GM19025 (cell line): ENCODE measurements at regions not wholly inside any gene's neighbourhood (a gene's known extent, or its start where the extent isn't known, plus 50 kb on each side); places are given as distances from the start of the nearest gene placed in this dataset.

Experiments used
- ATAC-seq: cut with Tn5 transposase; IDR thresholded peaks from one replicate; pipeline ENCODE4 v1.9.1; 2021; ENCODE audit warnings: mild to moderate bottlenecking, low read depth, moderate library complexity; ENCODE audit not compliant: unreplicated experiment

DNA sequence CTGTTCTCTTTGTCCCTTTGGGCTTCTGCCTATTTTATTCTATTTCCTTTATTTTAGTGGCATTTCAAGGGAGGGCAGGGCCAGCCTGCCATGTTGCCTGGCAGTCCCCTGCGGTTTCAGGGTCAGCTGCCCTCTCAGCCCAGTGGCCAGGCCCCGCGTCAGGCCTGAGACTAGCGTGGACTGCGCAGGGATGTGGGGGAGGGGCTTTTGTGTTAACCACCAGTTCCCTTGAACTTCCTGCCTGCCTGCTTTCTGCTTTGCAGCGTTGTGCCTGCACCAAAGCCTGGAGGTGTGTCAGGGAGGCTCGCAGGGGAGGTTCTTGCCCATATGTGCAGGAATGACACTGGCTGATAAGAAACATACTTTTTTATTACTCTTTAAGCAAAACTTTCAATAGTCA, 157.6 kb downstream of the SLC35B3 start:
- ATAC-seq: no peak

DNA sequence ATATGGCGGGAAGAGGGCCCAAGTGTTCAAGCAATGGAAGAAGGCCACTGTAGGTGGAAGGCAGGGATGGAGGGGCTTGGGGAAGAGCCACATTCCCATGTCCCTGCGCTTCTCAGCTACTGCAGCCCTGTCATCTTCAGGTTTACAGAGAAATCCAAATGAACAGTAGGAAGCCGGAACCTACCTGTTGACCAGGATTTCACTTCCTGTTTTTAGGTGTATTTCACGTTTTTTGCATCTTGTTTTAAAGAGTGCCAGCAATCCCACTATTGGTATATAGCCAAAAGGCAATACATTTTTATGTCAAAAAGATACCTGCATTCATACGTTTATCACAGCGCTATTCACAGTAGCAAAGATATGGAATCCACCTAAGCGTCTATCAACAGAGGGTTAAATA, 159.2 kb downstream of the SLC35B3 start:
- no peak for ATAC-seq

DNA sequence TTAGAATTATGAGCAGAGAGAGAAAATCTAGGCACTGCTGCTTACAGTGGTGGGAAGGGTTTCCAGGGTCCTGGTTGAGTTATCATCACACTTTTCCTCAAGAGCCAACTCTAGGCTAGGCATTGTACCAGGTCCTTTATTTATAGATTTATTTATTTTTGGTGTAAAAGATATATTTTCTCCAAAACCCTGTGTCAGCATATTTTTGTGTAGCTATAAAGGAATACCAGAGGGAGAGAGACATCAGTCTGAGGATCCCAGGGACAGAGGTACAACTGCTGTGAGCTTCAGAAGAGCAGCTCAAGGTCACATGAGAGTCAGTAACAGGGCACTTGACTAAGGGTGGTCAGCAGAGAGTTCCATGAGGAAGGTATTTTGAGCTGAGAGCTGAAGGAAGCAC, 159.7 kb downstream of the SLC35B3 start:
- no peak for ATAC-seq

DNA sequence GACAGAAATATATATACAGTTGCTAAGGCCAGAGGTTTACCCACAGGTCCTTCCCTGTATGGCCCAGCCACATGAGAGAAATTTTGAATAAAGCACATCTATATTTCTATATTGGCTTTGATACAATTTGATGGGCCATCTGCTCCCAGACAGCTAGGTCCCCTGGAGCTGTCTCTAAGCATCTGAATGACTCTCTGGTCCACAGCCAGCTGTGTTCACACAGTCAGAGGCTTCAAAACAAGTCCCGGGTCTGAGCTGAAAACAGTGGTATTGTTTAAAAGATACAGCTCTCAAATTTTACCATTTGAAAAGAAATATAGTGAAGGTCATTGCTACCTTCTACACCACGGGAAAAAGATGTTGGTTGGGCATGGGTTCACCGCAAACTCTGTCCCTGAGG, 161.1 kb downstream of the SLC35B3 start:
- no peak for ATAC-seq

DNA sequence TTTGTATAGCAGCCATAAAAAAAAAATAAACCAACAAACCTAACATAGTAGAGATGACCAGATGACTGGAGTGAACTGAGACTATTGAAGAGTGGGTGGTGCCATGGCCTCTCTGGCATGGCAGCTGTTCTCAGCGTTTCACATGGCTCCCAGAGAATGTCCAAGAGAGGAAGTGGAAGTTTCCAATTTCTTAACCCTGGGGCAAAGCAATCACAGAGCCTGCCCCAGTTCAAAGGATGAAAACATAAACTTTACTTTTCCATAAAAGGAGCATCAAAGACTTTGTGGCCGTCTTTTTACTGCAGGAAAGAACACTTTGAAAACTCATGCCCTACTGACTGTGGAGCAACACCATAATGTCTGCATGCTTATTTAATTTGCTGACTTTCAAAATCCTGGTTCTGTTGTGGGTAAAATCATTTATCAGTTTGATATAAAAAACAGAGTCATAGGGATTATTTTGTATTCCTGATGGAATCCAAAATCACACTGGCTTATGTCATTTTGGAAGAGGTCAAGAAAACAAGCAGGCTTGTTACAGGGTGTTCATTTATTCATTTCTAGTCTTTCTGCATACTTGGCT, 165.4 kb downstream of the SLC35B3 start:
- no peak for ATAC-seq

DNA sequence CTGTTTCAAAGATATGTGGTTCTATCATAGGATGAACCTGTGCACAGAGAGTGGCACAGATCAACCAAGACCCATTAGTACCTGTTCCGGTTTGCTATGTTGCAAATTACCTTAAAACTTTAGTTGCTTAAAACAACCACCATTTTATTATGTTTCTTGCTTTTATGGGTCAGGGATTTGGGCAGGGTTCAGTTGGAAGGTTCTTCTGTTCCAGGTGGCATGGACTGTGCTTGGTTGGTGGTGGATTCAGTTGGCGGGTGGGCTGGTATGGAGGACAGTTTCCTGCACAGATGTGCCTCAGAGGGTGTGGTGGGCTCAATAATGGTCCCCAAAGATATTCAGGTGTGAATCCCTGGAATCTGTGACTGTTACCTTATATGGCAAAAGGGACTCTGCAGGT, 166.3 kb downstream of the SLC35B3 start:
- no peak for ATAC-seq

DNA sequence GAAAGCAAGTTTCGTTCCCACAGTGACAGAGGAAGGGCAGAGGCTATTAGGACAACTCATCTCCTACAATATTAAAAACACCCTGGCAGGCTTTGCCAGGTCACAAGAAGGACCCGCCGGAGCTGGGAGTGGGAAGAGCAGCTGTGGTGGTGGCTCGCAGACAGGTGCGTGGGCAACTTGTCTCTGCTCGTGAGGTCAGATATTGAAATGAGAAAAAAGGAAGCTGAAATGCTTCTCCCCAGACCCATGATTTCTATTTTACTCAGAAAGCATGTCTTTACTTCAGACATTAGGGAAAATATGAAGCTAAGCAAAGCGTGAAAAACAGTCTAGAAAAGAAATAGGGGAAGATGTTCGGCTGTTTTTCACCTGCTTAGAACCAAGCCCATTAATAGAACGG, 166.3 kb upstream of the EEF1E1 start:
- ATAC-seq: no peak

DNA sequence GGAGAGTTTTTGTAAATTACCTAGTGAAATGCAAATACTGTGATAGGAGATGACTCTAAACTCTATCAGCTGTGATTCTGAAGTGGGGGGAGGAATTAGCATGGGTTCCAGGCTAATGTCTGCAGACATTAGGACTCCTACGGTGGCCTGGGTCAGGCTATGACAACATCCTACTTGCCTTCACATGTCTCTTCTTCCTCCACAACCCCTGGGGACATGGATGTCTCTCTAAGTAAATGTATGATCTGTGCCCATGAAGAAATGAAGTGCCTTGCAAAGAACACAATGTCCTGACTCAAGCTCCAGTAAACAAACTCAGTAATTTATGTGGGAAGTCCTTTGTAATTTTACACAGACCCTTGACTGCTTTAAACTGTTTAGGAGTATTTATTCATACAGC, 165.8 kb upstream of the EEF1E1 start:
- no peak for ATAC-seq

DNA sequence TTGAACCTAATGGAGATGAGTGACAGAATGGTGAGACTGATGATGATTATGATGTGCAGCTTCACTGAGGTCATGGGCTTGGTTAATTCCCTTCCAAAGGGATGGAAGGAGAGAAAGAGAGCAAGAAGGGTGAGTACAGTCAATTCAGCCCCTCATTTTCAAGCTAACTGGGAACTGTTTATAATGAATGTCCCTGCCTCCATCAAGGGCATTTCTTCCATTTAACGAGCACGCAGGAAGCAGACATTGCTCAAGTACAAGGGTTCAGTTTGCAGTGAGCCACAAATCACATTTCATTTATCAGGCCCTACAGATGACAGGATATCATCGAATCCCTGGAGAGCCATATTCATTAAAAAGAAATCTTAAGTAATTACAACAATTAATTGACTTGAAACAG, 158.3 kb upstream of the EEF1E1 start:
- no peak for ATAC-seq

DNA sequence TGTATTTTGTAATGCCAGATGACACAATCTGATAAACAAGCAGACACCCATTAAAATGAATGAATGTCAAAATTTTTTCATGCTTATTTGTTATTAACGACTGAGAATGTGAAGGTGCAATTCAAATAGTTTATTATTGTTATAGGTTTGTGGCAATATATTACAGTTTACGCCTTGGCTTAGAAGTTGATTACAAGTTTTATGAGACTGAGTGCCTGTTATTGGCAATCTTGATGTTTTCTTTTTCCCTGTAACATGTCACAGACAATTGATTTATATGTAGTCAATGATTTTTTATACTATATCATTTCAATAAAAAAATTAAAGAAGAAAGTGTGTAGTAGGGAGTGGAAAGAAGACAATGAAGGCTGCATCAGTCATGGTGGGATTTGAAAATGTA, 144.1 kb upstream of the EEF1E1 start:
- ATAC-seq: no peak

DNA sequence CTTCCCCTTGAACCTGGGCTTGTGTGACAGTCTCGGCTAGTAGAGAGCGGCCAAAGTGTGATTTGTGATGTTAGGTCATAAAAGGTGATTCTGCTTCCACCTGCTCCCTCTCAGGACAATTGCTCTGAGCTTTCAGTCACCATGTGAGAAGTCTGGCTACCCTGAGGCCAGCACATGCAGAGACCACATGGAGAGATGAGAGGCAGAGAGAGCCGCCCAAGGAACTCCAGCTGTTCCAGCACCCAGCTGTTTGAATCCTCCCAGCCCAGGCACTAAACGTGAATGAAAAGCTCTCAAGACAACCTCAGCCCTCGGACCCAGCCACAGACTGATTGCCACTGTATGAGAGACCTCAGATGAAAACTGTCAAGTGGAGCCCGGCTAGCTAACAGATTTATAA, 143.4 kb upstream of the EEF1E1 start:
- ATAC-seq: no peak

DNA sequence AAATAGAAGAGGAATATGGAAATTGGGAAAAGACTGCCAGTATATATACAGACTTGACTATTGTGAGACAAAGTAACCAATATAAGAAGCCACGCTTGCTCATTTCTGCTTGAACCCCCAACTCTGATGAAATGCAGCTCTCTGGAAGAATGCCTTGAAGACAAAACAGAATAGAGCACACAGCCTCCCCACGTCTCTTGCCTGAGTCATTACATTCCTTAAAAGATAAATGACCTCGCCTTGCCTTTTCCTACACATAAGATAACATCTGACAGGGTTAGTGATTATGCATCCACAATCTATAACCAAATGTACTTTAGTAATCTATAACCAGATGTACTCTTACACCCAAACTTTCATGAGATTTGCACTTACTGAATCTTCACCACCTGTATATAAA, 141.1 kb upstream of the EEF1E1 start:
- ATAC-seq: no peak

DNA sequence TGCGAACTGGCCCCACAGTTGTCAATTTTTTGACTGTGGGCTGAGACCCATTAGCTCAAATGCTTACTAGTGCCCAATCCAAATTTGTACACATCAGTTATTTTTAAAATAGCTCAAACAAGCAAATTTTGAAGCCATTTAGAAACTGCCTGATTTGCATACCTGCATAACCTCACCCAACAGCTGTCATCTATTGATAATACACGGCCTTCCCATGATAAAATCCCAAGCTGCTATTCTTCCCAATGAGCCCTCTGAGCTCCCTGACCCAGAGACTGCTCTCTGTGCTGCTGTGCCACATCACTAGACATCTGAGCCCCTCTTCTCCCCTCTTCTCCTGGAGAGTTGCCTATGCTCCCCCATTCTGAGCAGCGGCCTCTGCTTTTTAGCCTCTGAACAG, 140.5 kb upstream of the EEF1E1 start:
- no peak for ATAC-seq

DNA sequence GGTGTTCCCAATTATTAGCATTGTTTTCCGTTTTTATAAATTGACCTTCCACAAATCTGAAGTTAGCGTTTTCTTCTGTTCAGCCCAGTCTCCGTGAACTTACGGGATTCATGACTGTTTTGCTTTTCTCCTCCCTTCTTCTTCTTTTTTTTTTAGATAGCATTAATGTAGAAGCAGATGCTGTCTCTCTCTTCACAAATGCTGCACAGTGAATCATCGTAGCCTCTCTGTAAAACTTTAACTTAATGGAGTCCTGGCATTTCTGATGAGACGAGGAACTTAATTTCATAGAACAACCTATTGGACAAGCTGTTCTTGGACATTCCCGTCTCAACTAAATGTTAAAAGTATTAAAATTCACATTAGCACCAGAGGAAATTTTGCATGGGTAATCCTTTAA, 138.0 kb upstream of the EEF1E1 start:
- ATAC-seq: no peak

DNA sequence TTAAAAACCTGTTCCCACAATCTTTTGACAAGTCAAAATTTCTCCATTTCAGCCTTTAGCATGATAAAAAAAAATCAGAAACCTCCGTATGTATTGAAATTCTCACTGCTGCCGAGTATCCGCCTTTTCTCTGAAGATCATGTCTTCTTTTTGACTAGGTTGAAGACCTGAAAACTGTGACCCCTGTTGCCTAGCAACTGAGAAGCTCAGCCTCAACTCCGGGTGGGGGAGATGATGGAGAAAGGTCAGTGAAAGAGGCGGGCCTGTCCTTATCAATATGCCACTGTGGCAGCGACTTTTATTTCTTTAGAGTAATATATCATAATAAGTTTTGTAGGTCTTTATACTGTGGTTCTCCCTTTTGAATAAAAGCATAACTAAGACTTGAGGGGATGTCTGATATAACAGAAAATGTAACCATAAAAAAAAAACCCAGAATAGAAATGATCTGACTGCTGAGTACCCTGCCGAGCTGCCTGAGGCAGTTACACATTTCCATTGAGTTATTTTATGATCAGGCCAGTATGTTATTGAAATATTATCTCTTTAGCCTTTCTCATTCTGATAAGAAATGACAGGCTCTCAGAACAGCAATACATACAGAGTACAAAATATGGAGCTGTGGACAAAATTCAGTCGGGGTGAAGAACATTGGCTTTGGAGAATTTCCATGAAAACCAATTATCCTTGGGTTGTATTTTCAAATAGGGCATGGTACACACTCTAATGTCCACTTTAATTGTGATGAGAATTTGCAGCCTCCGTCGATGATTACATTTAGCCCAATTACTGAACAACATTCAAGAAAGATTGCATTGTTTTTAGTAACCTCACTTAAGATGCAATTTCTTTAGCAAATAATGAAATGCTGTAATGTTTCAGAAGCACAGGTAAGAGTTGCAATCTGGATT, 136.7 kb upstream of the EEF1E1 start:
- no peak for ATAC-seq

DNA sequence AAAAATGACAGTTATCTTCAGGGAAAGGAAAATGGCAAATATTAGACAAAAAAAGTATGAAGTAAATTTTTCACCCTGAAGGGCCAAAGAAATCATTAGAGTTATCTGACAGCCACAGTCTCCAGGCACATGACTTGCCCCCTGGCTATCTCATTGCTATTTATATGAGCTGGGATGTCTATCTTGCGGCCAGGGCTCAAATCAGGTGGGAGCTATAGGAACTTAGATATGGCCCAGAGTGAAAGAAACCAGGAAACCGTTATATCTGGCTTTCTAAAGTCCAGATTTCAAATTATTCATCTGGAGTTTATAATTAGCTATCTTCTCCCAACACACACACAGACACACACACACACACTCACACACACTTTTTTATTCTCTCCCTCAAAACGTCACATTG, 135.3 kb upstream of the EEF1E1 start:
- ATAC-seq: no peak

DNA sequence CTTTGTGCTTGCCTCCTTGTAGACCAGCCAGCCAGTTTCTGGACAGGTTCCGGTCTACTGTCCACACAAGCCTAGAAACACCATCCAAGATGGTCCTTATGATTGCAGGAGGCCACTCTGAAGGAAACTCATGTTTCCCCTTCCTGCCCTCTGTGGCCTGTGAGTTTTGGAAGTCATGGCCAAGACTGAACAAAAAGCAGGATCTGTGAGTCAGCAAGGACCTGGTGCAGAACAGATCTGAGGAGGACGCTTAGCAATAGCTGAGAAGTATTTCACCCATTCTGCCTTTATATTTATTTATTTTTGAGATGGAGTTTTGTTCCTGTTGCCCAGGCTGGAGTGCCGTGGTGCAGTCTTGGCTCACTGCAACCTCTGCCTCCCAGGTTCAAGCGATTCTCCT, 134.6 kb upstream of the EEF1E1 start:
- ATAC-seq: no peak

DNA sequence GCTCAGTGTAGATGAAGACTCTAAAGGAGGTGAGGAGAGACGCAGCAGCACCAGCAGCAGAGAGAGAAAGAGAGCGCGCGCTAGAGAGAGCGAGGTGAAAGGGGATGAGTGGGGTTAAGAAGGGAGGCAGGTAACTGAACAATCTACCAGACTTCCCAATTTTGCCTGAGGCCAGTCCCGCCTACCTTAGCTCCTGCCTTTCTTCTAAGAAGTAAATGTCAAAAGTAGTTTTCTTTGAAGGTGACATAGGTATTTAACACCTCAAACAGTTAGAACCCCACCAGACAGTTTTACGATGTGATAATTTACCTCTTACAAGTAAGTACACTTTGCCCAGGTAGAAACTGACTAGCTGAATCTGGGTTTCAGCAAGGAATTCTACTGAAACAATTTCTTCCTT, 132.0 kb upstream of the EEF1E1 start:
- ATAC-seq: no peak

DNA sequence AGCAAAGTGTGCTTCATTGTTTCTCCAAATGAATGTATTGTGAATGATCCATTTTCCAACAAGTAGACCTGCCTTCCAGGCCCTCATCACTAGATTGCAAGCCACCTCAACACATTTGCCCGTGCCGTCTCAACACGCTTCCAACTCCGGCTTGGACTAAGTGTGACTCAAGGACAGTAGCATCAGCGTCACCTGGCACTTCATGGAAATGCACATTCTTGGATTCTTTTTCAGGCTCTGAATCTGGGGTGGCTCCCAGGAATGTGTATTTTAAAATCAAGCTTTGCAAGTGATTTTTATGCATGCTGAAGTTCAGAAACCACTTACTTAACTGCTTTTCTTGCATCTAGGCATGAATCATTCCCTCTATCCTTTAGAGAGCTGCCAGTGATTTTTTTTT, 129.6 kb upstream of the EEF1E1 start:
- no peak for ATAC-seq

DNA sequence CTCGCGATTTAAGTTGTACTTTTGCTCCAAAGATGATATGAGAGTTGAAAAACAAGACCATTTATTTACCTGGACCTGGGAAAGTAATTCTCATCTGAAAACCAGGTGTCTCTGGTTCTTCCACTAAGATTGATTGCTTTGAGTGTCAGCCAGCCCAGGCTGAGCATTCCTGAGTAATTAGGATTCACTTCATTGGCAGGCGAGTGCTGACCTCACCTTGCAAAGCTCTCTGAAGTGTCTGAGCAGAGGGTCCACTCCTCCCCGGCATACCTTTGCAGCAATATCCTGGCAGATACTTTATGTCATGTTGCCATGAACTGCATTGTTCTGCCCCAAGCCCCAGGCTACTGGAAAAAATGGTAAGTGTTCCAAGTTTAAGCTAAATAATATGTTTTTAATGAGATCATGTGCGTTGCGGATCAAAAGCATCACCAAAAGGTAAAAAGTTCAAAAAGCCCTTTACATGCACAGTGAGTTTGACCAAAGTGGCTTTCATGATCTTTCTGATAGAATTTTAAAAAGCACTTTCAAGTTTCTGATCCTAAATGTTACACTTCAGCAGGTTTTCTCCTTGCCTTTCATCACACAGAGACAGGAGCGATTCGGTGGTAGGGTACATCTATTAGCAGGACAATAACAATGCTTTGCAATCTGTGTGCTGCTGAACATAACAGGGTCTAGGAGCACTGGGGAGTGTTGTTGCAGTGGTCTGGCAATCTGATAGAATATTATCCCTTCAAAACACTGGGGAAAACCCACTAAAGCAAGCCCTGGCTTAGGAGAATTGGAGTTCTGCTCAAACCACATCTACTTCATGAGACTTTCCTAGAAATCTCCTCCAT, 127.8 kb upstream of the EEF1E1 start:
- ATAC-seq: no peak

DNA sequence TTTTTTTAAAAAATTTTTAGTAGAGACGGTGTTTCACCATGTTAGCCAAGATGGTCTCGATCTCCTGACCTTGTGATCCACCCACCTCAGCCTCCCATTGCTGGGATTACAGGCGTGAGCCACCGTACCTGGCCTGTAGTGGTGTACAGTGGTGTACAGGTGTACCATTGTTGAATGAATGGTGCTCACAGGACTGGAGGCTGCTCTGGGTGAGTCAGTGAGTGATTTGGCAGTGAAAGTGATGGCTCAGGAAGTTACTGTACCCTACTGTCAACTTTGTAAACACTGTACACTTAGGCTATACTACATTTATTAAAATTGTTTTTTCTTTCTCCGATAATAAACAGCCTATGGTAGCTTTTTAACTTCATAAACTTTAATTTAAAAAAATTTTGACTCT, 122.8 kb upstream of the EEF1E1 start:
- no peak for ATAC-seq
